Putamen (tissue), 1 donor: ENCODE measurements at regions not wholly inside any gene's neighbourhood (a gene's known extent, or its start where the extent isn't known, plus 50 kb on each side); places are given as distances from the start of the nearest gene placed in this dataset.
"Not testable (repeated sequence)": the region's sequence is repeated elsewhere in the genome, so short reads cannot be mapped to it uniquely, and the experiment has no call there.

Experiments
- DNase-seq: peaks from one replicate; pipeline ENCODE4 v3.0.0-alpha.2; 2016; ENCODE audit warnings: low spot score

DNA sequence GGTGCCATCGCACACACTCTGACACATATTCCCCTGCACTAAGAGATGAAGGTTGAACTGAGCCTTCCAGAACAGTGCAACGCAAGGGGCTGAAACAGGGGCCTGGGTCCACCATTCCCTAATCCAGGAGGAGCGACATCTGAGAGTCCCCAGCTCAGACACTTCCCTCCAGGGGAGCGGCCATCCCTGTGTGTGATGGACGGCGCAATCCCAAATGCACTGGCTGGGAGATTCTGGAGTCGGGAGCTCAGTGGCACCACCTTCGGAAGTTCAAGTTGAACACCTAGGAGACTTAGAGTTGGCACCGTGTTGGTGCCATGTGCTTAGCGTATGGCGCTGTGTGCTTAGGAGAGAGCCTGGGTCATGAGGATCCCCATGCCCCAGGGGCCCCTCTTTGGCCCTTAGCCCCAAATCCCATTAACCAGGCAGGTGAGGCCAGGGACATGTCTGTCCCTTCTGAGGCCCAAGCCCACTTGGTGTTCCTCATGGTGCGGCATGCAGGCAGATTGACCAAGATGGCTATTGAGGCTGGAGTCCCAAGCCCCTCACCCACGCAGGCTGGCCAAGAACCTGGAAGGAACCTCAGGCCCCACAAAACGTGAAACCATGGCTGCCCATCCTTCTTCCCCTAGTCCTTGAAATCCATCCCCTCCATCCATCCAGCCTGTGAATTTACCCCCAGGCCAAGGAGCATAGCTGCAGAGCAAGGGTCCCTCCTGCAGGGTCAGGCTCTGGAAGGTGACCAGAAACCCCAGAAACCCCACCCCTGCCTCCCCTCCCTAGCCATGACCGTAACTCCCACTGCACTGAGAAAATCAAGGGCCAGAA is 114.1 kb upstream of the OTOS start:
- DNase-seq, result no peak

DNA sequence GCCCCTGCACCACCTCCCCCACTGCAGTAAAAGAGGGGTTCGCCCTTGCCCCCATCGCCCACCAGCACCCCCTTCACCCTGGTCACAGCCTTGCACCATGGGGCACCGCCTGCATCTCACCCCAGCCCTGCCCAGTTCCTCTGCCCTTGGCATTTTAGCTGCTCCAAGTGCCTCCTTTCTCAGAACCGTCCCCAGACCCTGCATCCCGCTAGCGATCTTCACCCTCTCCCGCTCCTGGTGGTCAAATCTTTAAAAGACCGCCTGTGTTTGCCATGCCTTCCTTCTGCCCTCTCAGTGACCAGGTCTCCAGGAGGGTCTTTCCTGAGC is 114.7 kb upstream of the OTOS start:
- DNase-seq, result no peak

DNA sequence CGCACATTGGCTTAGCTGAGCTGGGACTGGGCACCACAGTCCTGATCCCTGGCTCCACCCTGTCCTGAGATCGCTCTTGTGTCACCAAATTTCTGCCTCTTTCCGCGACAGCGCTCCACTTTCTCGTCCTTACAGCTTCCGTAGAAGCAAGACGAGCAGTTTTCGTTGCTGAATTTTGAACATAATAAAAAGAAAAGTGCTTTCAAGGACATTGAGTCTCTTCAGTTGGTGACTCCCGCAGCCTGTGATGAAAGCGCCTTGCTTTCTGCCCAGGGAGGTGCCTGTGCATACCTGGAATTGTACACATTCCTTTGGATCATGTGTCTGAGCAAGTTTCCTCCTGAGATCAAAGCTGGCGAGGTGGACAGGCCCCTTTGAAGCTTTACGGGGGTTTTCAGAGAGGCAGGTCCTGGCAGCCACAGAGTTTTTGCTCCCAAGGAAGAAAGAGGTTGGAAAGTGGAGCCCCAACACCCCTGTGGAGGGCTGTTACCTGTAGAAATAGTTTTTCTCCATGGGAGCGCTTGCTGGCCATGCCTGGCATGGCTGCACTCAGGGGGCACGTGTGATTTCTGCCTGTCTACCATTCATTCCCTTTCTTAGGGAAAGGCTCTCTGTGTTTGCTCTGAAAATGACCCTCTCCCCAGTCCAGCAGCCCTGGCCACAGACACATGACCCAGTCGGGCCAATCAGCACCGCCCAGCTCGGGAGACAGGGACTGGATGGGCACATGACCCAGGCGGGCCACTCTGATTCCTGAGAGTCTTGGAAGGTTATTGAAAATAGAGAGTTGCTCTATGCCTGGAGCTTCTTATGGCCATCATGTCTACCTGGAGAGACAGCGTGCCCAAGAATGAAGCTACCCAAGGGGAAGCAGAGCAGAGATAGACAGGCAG is 115.6 kb upstream of the OTOS start:
- DNase-seq, result no peak

DNA sequence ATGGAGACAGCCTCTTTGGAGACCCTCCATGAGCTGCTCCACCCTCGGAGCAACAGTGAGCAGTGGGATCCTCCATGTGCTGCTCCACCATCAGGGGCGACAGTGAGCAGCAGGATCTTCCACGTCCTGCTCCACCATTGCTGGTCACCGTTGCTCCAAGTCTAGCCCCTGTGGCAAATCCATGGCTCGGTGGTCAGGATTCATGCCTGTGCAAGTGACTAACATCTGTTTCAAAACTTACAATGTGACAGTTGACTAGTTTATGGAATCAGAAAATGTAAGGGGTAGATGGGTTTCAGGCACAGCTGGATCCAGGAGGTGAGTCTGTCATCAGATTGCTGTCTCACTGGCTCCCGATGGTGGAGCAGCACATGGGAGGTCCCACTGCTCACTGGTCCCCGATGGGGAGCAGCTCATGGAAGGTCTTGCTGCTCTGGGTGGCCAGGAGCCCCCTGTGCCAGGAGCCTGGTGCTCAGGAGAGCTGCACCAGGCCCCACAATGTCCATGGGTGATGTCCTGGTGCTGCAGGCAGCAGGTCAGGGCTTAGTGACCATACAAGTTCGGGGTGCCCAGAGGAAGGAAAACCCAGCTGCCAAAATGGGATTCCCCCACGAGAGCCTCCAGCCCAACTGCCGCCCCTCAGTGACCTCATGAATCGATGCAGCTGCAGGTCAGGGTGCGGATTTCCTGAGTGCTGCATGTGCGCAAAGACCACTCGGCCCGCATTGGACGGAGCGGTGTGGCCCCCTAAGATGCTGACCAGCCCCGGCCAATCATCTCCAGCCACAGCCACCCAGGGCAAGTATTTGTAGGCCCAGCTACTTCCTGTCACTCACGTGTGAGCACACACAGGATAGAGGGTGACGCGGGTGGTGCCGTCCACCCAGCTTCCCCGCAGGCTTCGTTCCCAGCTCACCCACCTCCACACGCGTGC is 116.5 kb upstream of the OTOS start:
- DNase-seq, result no peak

DNA sequence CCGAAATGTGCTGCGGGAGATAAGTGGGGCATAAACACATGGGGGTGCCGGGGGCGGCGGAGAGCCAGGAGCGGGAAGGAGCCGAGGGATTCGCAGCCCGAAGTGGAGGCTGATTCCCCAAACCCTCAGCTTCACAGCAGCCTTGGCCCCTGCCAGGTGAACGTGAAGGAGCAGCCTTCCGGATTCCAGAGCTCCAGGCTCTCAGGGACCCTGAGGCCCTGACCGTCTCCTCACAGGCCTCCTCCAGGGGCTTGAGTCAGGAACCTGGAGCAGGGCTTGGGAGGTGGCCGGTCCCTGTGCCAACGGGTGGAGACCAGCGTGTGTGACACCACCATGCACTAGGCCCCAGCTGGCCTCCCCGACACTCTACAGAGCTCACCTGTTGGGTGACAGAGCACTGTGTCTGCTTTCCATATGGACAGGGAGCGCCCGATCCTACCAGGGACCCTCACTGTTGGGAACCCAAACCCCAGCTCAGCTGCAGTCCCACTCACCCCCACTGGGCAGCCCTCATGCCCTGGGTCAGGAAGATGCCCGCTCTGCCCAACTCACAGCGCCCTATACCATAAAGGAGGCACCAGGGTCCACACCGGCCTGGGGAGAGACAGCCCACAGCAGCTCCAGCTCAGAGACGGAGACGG is 117.6 kb upstream of the OTOS start:
- DNase-seq, result no peak

DNA sequence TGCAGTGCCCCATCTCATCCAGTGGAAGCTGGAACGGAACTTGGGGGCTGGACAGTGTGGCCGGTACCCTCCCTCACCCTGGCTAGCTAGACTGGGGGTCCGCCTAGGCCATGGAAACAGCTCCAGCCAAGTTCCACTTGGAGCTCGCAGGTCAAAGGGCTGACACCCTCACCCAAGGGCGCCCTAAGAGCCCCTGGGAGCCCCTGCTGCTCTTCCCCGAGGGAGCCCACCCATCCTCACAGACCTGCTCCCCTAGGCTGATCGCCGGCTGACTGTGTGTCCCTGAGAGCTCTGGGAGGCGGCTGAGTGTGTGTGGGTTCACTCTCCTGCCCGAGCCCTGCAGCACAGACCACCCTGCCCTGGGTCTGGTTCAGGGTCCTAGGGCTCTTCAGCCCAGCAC is 118.2 kb upstream of the OTOS start:
- DNase-seq, result no peak

DNA sequence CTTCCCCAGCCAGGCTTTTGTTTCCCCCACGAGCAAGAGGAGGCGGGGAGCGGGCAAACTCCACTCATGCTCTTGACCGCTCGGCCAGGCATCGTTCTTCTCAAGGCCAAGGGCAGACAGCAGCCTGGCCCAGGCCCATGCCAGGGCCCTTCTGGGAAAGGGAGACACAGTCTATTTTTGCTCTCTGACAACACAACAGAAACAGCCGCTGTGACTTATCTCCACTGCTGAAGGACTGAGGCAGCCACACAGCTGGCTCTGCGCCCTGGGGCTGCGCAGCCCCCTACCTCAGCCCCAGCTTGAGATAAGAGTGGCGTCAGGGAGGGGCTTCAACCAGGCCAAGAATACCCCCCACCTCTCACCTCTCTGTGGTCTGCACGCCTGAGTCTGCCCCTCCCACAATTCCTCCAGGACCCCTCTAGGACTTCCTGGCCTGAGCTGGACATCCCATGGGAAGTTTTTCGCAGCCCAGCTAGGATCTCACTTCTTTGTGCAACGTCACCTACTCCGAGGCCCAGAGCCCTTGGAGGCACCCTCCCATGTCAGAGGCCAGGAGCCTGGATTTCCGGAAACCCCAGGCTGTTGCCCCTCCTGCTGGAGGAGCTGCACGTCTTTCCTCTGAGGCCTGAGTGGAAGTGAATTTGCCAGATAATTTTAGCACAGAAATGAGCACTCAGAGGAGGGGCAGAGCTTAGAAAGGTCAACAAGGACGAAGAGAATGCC is 118.9 kb upstream of the OTOS start:
- no peak for DNase-seq

DNA sequence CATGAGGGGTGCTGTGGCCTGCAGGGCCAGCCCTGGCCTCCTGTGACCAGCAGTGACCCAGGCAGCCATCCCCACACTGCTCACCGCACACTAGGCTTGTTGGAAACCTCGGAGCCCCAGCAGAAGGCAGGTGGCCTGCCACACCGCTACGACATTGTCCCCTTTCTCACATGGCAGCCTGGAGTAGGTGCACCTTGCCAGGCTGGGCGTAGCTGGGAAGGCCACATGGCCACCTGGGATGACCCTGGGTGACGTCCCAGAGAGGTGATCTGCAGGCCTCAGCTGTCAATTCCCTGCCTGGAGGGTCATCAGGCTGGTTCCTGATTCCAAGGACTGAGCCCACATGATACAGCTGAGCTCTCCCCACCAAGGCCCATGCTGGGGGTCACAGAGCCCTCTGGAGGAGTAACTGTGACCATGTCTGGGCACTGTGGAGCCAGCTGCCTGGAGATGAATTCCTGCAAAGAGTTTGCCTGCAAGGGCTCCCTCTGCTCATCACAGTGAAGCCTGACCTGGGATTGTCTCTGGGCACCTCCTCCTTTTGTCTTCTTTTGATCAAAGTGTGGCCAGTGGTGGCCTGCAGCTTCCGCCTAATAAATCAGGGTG is 119.6 kb upstream of the OTOS start:
- DNase-seq, result no peak

DNA sequence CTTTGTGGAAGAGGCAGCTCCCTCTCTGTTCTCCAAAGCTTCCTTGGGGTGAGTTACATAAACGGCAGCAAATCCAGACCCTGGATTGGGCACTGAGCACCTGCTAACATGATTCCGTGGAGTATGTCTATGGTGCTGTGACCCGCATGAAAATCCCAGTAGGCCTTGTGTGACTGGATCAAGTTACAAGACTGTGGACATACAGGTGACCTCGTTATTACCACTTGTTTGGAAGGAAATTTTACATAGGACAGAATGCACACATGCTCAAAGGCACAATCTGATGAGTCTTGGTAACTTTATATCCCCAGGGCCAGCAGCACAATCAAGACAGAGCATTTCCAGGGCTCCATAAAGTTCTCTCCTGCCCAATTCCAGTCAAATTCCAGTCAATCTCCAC is 120.2 kb upstream of the OTOS start:
- DNase-seq, result no peak

DNA sequence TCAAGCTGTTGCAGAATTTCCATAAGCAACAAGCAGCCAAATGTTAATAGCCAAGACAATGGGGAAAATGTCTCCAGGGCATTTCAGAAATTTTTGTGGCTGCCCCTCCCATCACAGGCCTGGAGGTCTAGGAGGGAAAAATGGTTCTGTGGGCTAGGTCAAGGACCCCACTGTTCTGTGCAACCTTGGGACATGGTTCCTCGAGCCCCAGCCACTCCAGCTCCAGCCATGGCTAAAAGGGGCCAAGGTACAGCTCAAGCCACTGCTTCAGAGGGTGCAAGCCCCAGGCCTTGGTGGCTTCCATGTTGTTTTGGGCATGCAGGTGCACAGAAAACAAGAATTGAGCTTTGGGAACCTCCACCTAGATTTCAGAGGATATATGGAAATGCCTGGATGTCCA is 122.1 kb upstream of the OTOS start:
- DNase-seq, result not testable (repeated sequence)

DNA sequence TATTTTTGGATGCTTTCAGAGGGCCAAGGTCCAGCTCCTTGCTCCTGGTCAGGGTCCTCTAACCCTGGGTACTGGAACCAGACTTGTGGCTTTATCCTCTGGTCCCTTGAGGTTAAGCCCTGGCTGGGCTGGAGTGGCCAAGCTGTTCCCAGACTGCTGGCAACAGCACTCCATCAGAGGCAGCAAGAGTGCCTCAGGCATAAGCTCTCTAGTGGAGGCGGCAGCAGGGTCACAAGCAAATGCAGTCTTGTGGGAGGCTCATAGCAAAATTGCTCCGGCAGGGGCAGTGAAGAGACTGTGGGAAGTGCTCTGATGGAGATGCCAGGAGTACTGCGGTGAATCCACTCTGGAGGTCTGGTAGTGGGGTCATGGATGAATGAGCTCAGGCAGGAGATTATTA is 128.9 kb upstream of the OTOS start:
- DNase-seq, result no peak

DNA sequence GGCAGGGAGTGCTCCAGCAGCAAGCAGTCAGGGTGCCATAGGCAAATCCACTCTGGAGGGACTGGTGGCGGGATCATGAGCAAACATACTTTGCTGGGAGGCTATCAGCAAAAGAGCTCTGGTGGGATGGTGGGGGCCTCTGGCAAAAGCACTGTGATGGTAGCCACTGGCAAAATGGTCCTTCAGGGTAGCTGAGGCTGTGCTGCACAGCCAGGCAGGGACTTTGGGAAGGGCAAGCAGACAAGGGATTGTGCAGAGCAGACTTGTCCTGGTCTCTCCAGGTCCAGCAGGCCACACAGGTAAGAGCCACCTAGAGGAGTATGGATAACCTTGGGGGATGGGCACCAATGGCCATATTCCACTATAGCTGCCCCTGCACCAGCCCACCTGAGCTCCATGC is 129.4 kb upstream of the OTOS start:
- no peak for DNase-seq

DNA sequence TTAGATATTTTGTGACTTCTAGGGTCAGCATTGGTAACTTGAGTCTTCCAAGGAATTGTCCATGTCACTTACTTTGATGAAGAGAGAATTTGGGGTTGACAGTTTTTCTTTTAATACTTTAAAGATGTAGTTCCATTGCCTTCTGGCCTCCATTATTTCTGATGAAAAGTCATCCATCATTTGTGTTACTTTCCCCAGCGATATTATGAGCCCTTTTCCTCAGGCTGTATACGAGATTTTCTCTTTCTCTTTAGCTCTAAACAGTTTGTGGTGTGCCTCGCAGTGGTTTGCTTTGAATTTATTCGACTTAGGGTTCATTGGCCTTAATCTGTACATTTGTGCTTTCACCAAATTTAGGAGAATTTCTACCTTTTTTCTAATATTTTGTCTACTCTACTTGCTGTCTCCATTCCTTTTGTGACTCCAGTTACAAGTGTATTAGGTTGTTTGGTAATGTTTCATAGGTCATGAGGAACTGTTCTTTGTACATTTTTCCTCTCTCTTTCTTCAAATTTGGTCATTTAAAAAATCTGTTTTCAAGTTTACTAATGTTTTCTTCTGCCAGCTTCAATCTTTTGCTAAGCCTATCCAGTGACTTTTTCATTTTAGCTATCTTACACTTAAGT is 131.4 kb upstream of the OTOS start:
- DNase-seq, result no peak

DNA sequence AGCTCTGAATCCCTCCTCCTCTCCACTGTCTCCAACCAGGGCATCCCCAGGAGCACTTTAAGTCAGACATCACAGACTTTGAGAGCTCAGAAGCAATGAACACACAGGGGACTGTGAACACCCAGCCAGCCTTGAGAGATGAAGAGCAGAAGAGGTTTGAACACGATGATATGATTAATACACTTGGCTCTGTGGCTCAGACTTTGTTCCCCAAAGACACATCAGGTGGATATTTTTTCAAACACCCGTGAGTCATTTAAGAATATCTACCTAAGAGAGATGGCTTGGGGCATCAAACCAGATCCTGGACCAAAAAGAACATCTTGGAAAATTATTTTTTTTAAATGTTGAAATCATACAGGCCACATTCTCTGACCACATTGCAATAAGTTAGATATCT is 134.9 kb upstream of the OTOS start:
- DNase-seq, result no peak

DNA sequence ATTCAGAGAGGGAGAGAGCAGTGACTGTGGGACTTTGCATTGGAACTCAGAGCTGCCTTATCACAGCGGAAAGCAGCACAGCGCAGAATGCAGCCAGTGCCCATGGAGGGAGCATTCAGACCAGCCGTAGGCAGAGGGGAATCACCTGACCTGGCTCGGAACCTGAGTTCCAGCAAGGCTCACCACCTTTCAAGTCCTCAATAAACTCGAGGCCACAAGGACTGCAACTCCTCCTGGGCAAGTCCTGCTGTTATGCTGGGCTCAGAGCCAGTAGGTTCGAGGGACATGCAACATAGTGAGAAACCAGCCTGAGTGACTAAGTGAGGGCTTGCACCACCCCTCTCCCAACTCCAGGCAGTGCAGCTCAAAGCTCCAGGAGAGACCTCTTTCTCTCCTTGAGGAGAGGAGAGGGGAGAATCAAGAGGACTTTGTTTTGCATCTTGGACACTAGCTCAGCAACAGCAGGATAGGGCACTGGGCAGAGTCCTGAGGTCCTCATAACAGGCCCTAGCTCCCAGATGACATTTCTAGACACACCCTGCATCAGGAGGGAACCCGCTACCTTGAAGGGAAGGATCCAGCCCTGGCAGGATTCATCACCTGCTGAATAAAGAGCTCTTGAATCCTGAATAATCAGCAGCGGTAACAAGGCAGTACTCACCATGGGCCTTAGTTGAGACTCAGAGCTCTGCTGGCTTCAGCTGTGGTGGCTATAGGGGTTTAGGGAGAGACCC is 136.8 kb upstream of the OTOS start:
- DNase-seq, result no peak

DNA sequence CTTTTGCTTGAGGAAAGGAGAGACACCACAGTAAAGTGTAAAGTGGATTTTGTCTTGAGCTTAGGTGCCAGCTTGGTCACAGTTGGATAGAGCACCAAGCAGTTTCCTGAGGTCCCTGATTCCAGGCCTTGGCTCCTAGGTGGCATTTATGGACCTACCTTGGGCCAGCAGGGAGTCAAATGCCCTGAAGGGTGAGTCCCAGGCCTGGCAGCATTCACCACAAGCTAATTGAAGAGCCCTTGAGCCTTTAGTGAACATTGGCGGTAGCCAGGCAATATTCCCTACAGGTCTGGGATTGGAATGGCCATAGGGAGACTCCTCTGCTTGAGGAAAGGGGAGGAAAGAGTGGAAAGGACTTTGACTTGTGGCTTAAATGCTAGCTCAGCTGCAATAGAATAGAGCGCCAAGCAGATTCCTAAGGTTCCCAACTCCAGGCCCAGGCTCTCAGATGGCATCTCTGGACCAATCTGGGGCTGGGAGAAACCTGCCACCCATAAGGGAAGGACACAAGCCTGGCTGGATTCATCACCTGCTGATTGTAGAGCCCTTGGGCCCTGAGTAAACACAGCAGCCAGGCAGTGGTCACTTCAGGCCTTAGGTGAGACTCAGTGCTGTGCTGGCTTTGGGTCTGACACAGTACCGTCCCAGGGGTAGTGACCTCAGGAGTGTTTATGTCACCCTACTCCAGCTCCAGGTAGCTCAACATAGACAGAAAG is 137.5 kb upstream of the OTOS start:
- DNase-seq, result no peak

DNA sequence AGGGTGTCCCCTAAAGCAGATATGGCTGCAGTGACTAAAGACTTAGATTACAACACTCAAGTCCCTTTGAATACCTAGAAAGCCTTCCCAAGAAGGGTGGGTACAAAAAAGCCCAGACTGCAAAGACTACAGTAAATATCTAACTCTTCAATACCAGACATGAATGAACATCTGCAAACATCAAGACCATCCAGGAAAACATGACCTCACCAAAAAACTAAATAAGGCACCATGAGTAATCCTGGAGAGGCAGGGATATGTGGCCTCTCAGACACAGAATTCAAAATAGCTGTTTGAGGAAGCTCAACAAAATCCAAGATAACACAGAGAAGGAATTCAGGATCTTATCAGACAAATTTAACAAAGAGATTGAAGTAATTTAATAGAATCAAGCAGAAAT is 138.2 kb upstream of the OTOS start:
- no peak for DNase-seq

DNA sequence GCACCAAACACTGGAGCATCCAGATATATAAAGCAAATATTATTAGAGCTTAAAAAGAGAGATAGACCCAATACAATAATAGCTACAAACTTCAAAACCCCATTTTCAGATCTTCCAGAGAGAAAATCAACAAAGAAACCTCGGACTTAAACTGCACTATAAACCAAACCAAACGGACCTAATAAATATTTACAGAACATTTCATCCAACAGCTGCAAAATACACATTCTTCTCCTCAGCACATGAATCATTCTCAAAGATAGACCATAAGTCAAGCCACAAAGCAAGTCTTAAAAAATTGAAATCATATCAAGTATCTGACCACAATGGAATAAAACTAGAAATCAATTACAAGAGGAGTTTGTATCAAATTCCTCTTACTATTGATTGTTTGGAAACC is 140.2 kb upstream of the OTOS start:
- DNase-seq, result no peak
